ENCODE measurements at regions not wholly inside any gene's neighbourhood (a gene's known extent, or its start where the extent isn't known, plus 50 kb on each side); places are given as distances from the start of the nearest gene placed in this dataset.

DNA sequence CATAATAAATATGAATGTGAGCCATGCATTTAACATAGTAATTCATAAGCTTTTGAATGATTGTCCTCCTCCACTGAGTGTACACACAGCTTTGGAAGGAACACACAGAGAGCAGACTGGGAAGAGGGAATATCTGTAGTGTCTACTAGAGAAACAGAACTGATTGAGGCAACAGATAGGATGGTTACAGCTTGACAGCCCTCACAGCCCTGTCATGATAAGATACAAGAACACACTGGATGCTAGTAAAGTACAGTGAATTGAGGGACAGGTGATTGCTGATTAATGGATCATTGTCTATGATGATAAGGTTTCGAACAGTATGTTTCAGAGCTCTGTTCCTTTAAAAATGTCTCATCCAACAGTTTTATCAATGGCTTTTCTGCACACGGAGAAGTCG, 383.4 kb upstream of the GBE1 start:
- CTCF ChIA-PET (ENCODE audit: low intra/inter-chr PET ratio) = no interaction called here
- Histone ChIP-seq H2AFZ (ENCODE audit: low read depth, low read length) (no peak overlapping the region), H3K4me1 (replicated peaks in 1 of 2; ENCODE audit: control insufficient read depth in 2 of 2, insufficient read depth in 2 of 2, low read length in 2 of 2) (no peaks in the 10 kb centered on the region), H3K36me3 (ENCODE audit: control insufficient read depth, insufficient read depth, low read length) (no peaks in the 10 kb centered on the region), H3K4me3 (no peak overlapping the region), H3K4me2 (ENCODE audit: insufficient read depth, low read length) (no peak overlapping the region), H3K79me2 (ENCODE audit: control insufficient read depth, insufficient read depth, low read length) (no peaks in the 10 kb centered on the region), H3K9me3 (replicated peaks; ENCODE audit: control insufficient read depth, insufficient read depth, low read depth, low read length) (no peaks in the 10 kb centered on the region), H3K27ac (ENCODE audit: extremely low read depth, low read depth, low read length) (no peak overlapping the region), H3K27me3 (ENCODE audit: control insufficient read depth in 2 of 2, insufficient read depth in 2 of 2, low read length in 2 of 2) (no peaks in the 10 kb centered on the region), H3K9me1 (ENCODE audit: control insufficient read depth, insufficient read depth, low read length) (no peaks in the 10 kb centered on the region), H3K9ac (ENCODE audit: insufficient read depth in 1 of 2, low read depth in 2 of 2, low read length in 2 of 2) (no peak overlapping the region), H4K20me1 (replicated peaks; ENCODE audit: control insufficient read depth, insufficient read depth, low read length) (no peaks in the 10 kb centered on the region)
- POLR2A ChIA-PET = no interaction called here
- FAIRE-seq = no peak
- WGBS (ENCODE audit: insufficient coverage, low coverage, missing lambda C conversion rate) = 0% methylated on average over 1 of the region's 3 CpGs
- in situ Hi-C loops (cut with MboI) (loop anchor here (25.0 kb wide), 1 partner anchor 658 kb away; no protein-coding TSS in a partner anchor), intact Hi-C loops (cut with micrococcal nuclease) (no loop called here)
- ATAC-seq = no peak
- TF ChIP-seq ZNF561 (CRISPR knock-in tag; conservative IDR thresholded peaks at IDR 0.05) (no peak), MEF2A (IDR thresholded peaks at IDR 0.05; ENCODE audit: control insufficient read depth, low read depth, low read length) (no peak), E2F3 (CRISPR knock-in tag; IDR thresholded peaks at IDR 0.05) (no peak), SOX6 (IDR thresholded peaks at IDR 0.05) (no peak)
- TF ChIP-seq, protein P1, sequence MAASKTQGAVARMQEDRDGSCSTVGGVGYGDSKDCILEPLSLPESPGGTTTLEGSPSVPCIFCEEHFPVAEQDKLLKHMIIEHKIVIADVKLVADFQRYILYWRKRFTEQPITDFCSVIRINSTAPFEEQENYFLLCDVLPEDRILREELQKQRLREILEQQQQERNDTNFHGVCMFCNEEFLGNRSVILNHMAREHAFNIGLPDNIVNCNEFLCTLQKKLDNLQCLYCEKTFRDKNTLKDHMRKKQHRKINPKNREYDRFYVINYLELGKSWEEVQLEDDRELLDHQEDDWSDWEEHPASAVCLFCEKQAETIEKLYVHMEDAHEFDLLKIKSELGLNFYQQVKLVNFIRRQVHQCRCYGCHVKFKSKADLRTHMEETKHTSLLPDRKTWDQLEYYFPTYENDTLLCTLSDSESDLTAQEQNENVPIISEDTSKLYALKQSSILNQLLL (CRISPR knock-in tag; IDR thresholded peaks at IDR 0.05; ENCODE audit: borderline replicate concordance) = no peak
- DNase-seq (ENCODE audit: extremely low read depth in 1 of 4, low spot score in 3 of 4) = no peak
- BruUV-seq (replicated peaks) = no TSS peak
